NT2/D1 (cell line): ENCODE measurements at regions not wholly inside any gene's neighbourhood (a gene's known extent, or its start where the extent isn't known, plus 50 kb on each side); places are given as distances from the start of the nearest gene placed in this dataset.

Experiments
- DNase-seq: peaks from one replicate; pipeline ENCODE4 v3.0.0-alpha.2; 2011; ENCODE audit warnings: low read depth, low spot score
- H3K27me3 ChIP-seq: 2 replicates; pipeline ENCODE4 v1.6.0; 2011; ENCODE audit warnings: mild to moderate bottlenecking; ENCODE audit not compliant: insufficient read length, insufficient read depth
- H3K36me3 ChIP-seq: 2 replicates; pipeline ENCODE4 v1.6.1; 2011; ENCODE audit warnings: mild to moderate bottlenecking, low read length, mixed read lengths; ENCODE audit not compliant: insufficient read depth, insufficient read length
- H3K4me1 ChIP-seq: 2 replicates; pipeline ENCODE4 v1.5.1; 2011; ENCODE audit not compliant: insufficient read depth, insufficient read length
- H3K4me3 ChIP-seq: 2 replicates; pipeline ENCODE4 v1.5.1; 2011; ENCODE audit warnings: low read depth; ENCODE audit not compliant: insufficient read length
- H3K9ac ChIP-seq: 2 replicates; pipeline ENCODE4 v1.6.0; 2011; ENCODE audit warnings: low read depth; ENCODE audit not compliant: insufficient read length
- H3K9me3 ChIP-seq: 2 replicates; pipeline ENCODE4 v1.5.1; 2011; ENCODE audit warnings: mild to moderate bottlenecking, low read length; ENCODE audit not compliant: insufficient read depth
- SUZ12 ChIP-seq: IDR thresholded peaks from 2 replicates; pipeline ENCODE4 v1.6.1; 2011; ENCODE audit not compliant: insufficient read length, insufficient read depth; ENCODE audit errors: extremely low read depth
- YY1 ChIP-seq: IDR thresholded peaks from 2 replicates; pipeline ENCODE4 v1.6.1; 2011; ENCODE audit not compliant: insufficient read length, insufficient read depth
- ZNF274 ChIP-seq: IDR thresholded peaks from 2 replicates; pipeline ENCODE4 v1.6.1; 2011; ENCODE audit warnings: mild to moderate bottlenecking, low read depth, low read length

GRCh38 chr2:157182834-157183396 lies 74.6 kb upstream of the GALNT5 start:
- no peak overlapping the region for H3K4me3 ChIP-seq
- DNase-seq = no peak
- no peaks in the 10 kb centered on the region for H3K27me3 ChIP-seq
- no peak for TF ChIP-seq ZNF274
- TF ChIP-seq SUZ12 = no peak
- no peak for TF ChIP-seq YY1
- no peaks in the 10 kb centered on the region for H3K36me3 ChIP-seq
- H3K9me3 ChIP-seq = no peaks in the 10 kb centered on the region
- H3K9ac ChIP-seq = no peak overlapping the region
- no peaks in the 10 kb centered on the region for H3K4me1 ChIP-seq

GRCh38 chr2:157184161-157184895 lies 73.2 kb upstream of the GALNT5 start:
- Histone ChIP-seq H3K9ac (no peak overlapping the region), H3K9me3 (no peaks in the 10 kb centered on the region), H3K36me3 (no peaks in the 10 kb centered on the region), H3K4me3 (no peak overlapping the region), H3K4me1 (no peaks in the 10 kb centered on the region), H3K27me3 (no peaks in the 10 kb centered on the region)
- no peak for DNase-seq
- TF ChIP-seq SUZ12 = no peak
- TF ChIP-seq YY1 = no peak

- no peak for TF ChIP-seq ZNF274
- TF ChIP-seq YY1 = no peak
- TF ChIP-seq SUZ12 = no peak
- Histone ChIP-seq H3K9me3 (no peaks in the 10 kb centered on the region), H3K4me3 (no peak overlapping the region), H3K9ac (no peak overlapping the region), H3K27me3 (no peaks in the 10 kb centered on the region), H3K4me1 (no peaks in the 10 kb centered on the region), H3K36me3 (no peaks in the 10 kb centered on the region)
- no peak for DNase-seq
Observed at GRCh38 chr2:157185476-157186227, 71.9 kb upstream of the GALNT5 start.

- no peak for TF ChIP-seq ZNF274
- no peak for TF ChIP-seq YY1
- no peak for TF ChIP-seq SUZ12
- Histone ChIP-seq H3K4me3 (no peak overlapping the region), H3K36me3 (no peaks in the 10 kb centered on the region), H3K4me1 (no peaks in the 10 kb centered on the region), H3K9ac (no peak overlapping the region), H3K9me3 (no peaks in the 10 kb centered on the region), H3K27me3 (no peaks in the 10 kb centered on the region)
- no peak for DNase-seq
Observed at GRCh38 chr2:157190151-157190550, 67.4 kb upstream of the GALNT5 start.

- H3K27me3 ChIP-seq = no peaks in the 10 kb centered on the region
- no peaks in the 10 kb centered on the region for H3K4me1 ChIP-seq
- no peaks in the 10 kb centered on the region for H3K9me3 ChIP-seq
- no peak overlapping the region for H3K4me3 ChIP-seq
- no peak for DNase-seq
- TF ChIP-seq SUZ12 = no peak
- no peak for TF ChIP-seq ZNF274
- TF ChIP-seq YY1 = no peak
- no peaks in the 10 kb centered on the region for H3K36me3 ChIP-seq
- H3K9ac ChIP-seq = no peak overlapping the region
Observed at GRCh38 chr2:157191186-157191585, 66.3 kb upstream of the GALNT5 start.

GRCh38 chr2:157192445-157193423 lies 64.8 kb upstream of the GALNT5 start:
- Histone ChIP-seq H3K4me1 (no peaks in the 10 kb centered on the region), H3K27me3 (no peaks in the 10 kb centered on the region), H3K9ac (no peak overlapping the region), H3K9me3 (no peaks in the 10 kb centered on the region), H3K4me3 (no peak overlapping the region), H3K36me3 (no peaks in the 10 kb centered on the region)
- no peak for TF ChIP-seq ZNF274
- TF ChIP-seq YY1 = no peak
- no peak for TF ChIP-seq SUZ12
- DNase-seq = no peak
